ENCODE measurements at regions not wholly inside any gene's neighbourhood (a gene's known extent, or its start where the extent isn't known, plus 50 kb on each side); places are given as distances from the start of the nearest gene placed in this dataset.

DNA sequence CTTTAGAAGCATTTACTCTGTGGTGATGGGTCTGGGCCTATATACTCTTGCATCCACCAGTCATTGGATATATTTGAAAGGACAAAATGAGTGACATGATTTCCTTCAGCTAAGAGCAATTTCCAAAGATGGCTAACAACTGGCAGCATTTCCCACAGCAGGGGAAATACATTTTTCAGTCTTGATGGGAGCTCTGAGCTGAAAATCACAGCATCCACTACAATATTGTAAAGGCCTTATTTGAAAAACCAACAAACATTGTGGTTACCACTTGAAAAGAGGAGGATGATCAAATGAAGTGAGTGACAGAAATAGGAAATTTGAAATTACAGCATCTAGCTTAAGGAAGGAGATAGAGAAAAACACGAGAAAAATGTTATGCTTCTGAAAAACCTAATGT lies 705.0 kb upstream of the EPHA7 start:
- Histone ChIP-seq H3K4me1 (ENCODE audit: control insufficient read depth in 1 of 2, insufficient read depth in 2 of 2, low read length in 2 of 2) (no peaks in the 10 kb centered on the region), H3K79me2 (ENCODE audit: insufficient read depth, low read length) (no peaks in the 10 kb centered on the region), H3K9me2 (ENCODE audit: insufficient read depth) (no peaks in the 10 kb centered on the region), H4K20me1 (ENCODE audit: insufficient read depth) (no peaks in the 10 kb centered on the region), H3K4me2 (ENCODE audit: low read length) (no peak overlapping the region), H3K9me3 (ENCODE audit: control insufficient read depth in 1 of 2, insufficient read depth in 1 of 2, low read depth in 1 of 2, low read length in 2 of 2) (no peaks in the 10 kb centered on the region), H3K27ac (ENCODE audit: low read depth, low read length) (no peak overlapping the region), H3K27me3 (ENCODE audit: insufficient read depth, low read length) (no peaks in the 10 kb centered on the region), H3K4me3 (replicated peaks in 1 of 2; ENCODE audit: low read depth in 1 of 2, low read length in 2 of 2) (no peak overlapping the region), H3K9ac (ENCODE audit: low read length) (no peak overlapping the region), H2AFZ (ENCODE audit: low read depth, low read length, poor library complexity, severe bottlenecking) (no peak overlapping the region), H3K36me3 (ENCODE audit: control insufficient read depth in 1 of 2, insufficient read depth in 2 of 2, low read length in 2 of 2) (no peaks in the 10 kb centered on the region)
- ChIA-PET RAD21 (ENCODE audit: low non-redundant PET in 1 of 2, low total read pairs in 2 of 2, uncharacterized antibody in 2 of 2, unreplicated experiment in 2 of 2) (no interaction called here), POLR2A (no interaction called here), CTCF (no interaction called here)
- TF ChIP-seq EZH2 (IDR thresholded peaks at IDR 0.05): no peak
- TF ChIP-seq SRF (IDR thresholded peaks at IDR 0.05; ENCODE audit: low read depth): no peak
- no peak for TF ChIP-seq EZH2phosphoT487 (IDR thresholded peaks at IDR 0.05; ENCODE audit: borderline replicate concordance)
- no peak for TF ChIP-seq SP1 (IDR thresholded peaks at IDR 0.05; ENCODE audit: low read depth)
- TF ChIP-seq, protein P1, sequence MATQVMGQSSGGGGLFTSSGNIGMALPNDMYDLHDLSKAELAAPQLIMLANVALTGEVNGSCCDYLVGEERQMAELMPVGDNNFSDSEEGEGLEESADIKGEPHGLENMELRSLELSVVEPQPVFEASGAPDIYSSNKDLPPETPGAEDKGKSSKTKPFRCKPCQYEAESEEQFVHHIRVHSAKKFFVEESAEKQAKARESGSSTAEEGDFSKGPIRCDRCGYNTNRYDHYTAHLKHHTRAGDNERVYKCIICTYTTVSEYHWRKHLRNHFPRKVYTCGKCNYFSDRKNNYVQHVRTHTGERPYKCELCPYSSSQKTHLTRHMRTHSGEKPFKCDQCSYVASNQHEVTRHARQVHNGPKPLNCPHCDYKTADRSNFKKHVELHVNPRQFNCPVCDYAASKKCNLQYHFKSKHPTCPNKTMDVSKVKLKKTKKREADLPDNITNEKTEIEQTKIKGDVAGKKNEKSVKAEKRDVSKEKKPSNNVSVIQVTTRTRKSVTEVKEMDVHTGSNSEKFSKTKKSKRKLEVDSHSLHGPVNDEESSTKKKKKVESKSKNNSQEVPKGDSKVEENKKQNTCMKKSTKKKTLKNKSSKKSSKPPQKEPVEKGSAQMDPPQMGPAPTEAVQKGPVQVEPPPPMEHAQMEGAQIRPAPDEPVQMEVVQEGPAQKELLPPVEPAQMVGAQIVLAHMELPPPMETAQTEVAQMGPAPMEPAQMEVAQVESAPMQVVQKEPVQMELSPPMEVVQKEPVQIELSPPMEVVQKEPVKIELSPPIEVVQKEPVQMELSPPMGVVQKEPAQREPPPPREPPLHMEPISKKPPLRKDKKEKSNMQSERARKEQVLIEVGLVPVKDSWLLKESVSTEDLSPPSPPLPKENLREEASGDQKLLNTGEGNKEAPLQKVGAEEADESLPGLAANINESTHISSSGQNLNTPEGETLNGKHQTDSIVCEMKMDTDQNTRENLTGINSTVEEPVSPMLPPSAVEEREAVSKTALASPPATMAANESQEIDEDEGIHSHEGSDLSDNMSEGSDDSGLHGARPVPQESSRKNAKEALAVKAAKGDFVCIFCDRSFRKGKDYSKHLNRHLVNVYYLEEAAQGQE (IDR thresholded peaks at IDR 0.05; ENCODE audit: low read depth): no peak
- TF ChIP-seq POLR2AphosphoS5 (IDR thresholded peaks at IDR 0.05; ENCODE audit: low read depth, low read length): no peak
- no peak for TF ChIP-seq RAD21 (IDR thresholded peaks at IDR 0.05; ENCODE audit: low read depth)
- TF ChIP-seq CEBPB (IDR thresholded peaks at IDR 0.05; ENCODE audit: low read depth): no peak
- TF ChIP-seq POLR2A (IDR thresholded peaks at IDR 0.05; ENCODE audit: borderline replicate concordance, extremely low read depth, insufficient read depth, insufficient read length): no peak
- BruUV-seq (replicated peaks): no TSS peak
- intact Hi-C loops (cut with micrococcal nuclease): no loop called here
- ATAC-seq: no peak
- no peak for DNase-seq (ENCODE audit: low read depth, low spot score)

Data from HCT116 (cell line).